Skeletal muscle satellite cell (primary cell): ENCODE measurements at regions not wholly inside any gene's neighbourhood (a gene's known extent, or its start where the extent isn't known, plus 50 kb on each side); places are given as distances from the start of the nearest gene placed in this dataset.

Experiments used
- H3K27me3 ChIP-seq: 2 replicates; pipeline ENCODE4 v1.7.0; 2013; ENCODE audit warnings: low read length; ENCODE audit not compliant: control insufficient read depth, insufficient read depth
- H3K36me3 ChIP-seq: 2 replicates; pipeline ENCODE4 v1.7.0; 2013; ENCODE audit warnings: mild to moderate bottlenecking, control low read depth, low read length; ENCODE audit not compliant: insufficient read depth
- H3K4me1 ChIP-seq: 2 replicates; pipeline ENCODE4 v1.7.0; 2013; ENCODE audit warnings: low read length; ENCODE audit not compliant: control insufficient read depth, insufficient read depth
- H3K4me2 ChIP-seq: 2 replicates; pipeline ENCODE4 v1.7.0; 2013; ENCODE audit warnings: mild to moderate bottlenecking, low read length
- H3K4me3 ChIP-seq: 2 replicates; pipeline ENCODE4 v1.7.0; 2013; ENCODE audit warnings: low read length
- H3K9ac ChIP-seq: 2 replicates; pipeline ENCODE4 v1.7.0; 2013; ENCODE audit warnings: mild to moderate bottlenecking, low read depth, low read length, moderate library complexity
- H3K9me3 ChIP-seq: replicated peaks from 2 replicates; pipeline ENCODE4 v1.7.0; 2013; ENCODE audit warnings: mild to moderate bottlenecking, control low read depth, low read length

- H3K4me1 ChIP-seq, result no peaks in the 10 kb centered on the region
- H3K4me3 ChIP-seq, result no peak overlapping the region
- H3K9me3 ChIP-seq, result no peaks in the 10 kb centered on the region
- H3K36me3 ChIP-seq, result no peaks in the 10 kb centered on the region
- H3K9ac ChIP-seq, result no peak overlapping the region
- H3K4me2 ChIP-seq, result no peak overlapping the region
- H3K27me3 ChIP-seq, result no peaks in the 10 kb centered on the region
Observed at GRCh38 chr10:8511026-8511425, 456.5 kb downstream of the GATA3 start.

DNA sequence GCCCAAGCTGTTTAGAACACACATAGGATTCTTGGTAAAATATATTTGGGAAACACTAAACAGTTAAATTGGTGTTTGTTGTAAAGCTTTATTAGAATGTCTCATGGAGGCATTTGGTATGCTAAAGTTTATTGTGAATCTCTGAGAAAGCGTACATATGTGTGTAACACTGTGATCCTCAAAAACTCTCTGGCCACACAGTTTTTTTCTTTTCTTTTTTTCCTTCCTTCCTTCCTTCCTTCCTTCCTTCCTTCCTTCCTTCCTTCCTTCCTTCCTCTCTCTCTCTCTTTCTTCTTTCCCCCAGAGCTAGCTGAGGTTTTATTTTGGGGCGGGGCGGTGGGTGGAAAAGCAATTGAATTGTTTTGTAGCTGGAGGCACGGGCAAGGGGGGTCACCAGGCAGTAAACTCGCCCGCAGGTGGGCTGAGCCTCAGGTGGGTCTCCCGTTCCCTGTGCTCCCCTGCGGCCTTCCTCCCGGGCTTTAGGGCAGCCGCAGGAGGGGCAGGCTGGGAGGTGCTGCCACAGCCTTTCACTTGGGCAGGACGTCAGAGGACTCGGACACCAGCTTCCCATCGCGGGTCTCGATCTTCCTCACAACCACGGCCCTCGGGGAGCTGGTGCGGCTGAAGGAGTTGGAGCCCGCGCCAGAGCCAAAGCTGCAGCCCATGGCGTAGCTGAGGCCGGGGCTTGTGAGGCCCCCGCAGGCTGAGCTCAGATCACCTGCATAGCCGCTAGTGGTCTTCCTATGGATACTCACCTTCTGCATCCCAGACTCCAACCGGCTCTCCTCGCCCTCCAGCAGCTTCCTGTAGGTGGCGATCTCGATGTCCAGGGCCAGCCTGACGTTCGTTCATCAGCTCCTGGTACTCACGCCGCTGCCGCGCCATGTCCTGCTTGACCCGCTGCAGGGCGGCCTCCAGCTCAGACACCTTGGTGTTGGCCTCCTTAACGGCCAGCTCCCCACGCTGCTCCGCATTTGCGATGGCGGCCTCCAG lies 459.0 kb downstream of the GATA3 start:
- no peaks in the 10 kb centered on the region for H3K4me1 ChIP-seq
- H3K9me3 ChIP-seq, result no peaks in the 10 kb centered on the region
- H3K27me3 ChIP-seq, result no peaks in the 10 kb centered on the region
- H3K36me3 ChIP-seq, result no peaks in the 10 kb centered on the region
- no peak overlapping the region for H3K4me2 ChIP-seq
- no peak overlapping the region for H3K9ac ChIP-seq
- no peak overlapping the region for H3K4me3 ChIP-seq

DNA sequence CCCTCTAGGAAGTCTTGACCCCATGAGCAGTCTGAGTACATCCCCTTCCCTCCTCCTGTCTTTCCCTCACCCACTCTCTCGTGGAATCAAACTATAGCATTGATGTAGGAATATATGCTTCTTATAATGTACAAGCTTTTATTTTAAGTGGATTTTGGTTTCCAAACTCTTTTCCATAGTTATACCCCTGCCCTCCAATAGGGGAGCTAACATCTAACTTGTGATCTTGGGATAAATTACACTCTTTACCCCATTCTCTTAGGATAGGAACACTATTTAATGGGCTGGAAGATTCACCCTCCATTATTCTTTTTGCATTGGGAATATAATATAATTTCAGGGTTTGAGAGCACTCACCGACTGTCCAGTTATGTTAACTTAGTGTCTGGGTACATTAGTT lies 465.9 kb downstream of the GATA3 start:
- Histone ChIP-seq H3K36me3 (no peaks in the 10 kb centered on the region), H3K9ac (no peak overlapping the region), H3K4me2 (no peak overlapping the region), H3K27me3 (no peaks in the 10 kb centered on the region), H3K9me3 (no peaks in the 10 kb centered on the region), H3K4me1 (no peaks in the 10 kb centered on the region), H3K4me3 (no peak overlapping the region)

- no peak overlapping the region for H3K4me3 ChIP-seq
- H3K36me3 ChIP-seq, result no peaks in the 10 kb centered on the region
- H3K27me3 ChIP-seq, result no peaks in the 10 kb centered on the region
- no peak overlapping the region for H3K4me2 ChIP-seq
- H3K9ac ChIP-seq, result no peak overlapping the region
- H3K4me1 ChIP-seq, result no peaks in the 10 kb centered on the region
- no peaks in the 10 kb centered on the region for H3K9me3 ChIP-seq
Observed at GRCh38 chr10:8527773-8528172, 473.3 kb downstream of the GATA3 start.

GRCh38 chr10:8531116-8531515 lies 476.6 kb downstream of the GATA3 start:
- Histone ChIP-seq H3K9ac (no peak overlapping the region), H3K4me1 (no peaks in the 10 kb centered on the region), H3K36me3 (no peaks in the 10 kb centered on the region), H3K4me3 (no peak overlapping the region), H3K4me2 (no peak overlapping the region), H3K9me3 (no peaks in the 10 kb centered on the region), H3K27me3 (no peaks in the 10 kb centered on the region)

GRCh38 chr10:8532647-8533046 lies 478.2 kb downstream of the GATA3 start:
- no peaks in the 10 kb centered on the region for H3K27me3 ChIP-seq
- H3K4me1 ChIP-seq, result no peaks in the 10 kb centered on the region
- no peak overlapping the region for H3K9ac ChIP-seq
- no peak overlapping the region for H3K4me2 ChIP-seq
- H3K4me3 ChIP-seq, result no peak overlapping the region
- no peaks in the 10 kb centered on the region for H3K36me3 ChIP-seq
- H3K9me3 ChIP-seq, result no peaks in the 10 kb centered on the region

DNA sequence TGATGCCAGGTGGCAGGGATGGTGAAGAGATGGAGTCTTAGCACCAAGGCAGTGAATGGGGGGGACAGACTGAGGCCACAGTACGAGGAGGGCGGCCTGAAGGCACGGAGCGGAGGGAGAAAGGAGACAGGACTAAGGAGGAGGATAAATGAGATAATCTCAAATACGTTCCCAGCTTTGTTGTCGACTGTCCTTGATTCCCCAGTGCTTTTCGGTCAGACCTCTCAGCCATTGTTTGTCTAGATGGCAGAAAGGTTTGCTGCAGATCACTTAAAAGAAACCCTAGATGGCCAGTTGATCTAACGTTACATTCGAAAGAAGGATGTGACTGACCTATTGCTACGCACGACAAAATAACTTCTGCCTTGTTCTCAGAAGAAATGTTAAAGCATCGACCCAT lies 479.0 kb downstream of the GATA3 start:
- Histone ChIP-seq H3K27me3 (no peaks in the 10 kb centered on the region), H3K4me3 (no peak overlapping the region), H3K4me1 (no peaks in the 10 kb centered on the region), H3K9me3 (no peaks in the 10 kb centered on the region), H3K9ac (no peak overlapping the region), H3K4me2 (no peak overlapping the region), H3K36me3 (no peaks in the 10 kb centered on the region)

DNA sequence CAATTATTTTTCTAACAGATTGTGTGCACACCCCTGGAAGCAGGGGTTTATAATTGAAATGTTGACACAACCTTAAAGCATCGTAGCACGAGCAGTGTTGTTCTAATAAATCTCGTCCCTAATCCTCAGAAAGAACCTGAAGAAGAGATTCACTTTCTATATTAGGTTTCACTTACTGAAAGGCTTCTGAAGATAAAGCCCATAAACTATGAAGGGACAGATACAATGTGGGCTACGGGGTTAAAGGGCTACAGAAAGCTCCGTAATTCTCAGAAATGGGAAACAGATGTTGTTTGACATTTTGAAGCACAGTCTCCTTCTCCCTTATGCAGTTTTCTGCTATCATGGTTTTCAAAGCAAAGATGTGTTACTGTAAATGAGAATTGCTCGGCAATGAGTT lies 479.6 kb downstream of the GATA3 start:
- H3K36me3 ChIP-seq, result no peaks in the 10 kb centered on the region
- no peaks in the 10 kb centered on the region for H3K9me3 ChIP-seq
- no peaks in the 10 kb centered on the region for H3K4me1 ChIP-seq
- no peaks in the 10 kb centered on the region for H3K27me3 ChIP-seq
- H3K9ac ChIP-seq, result no peak overlapping the region
- H3K4me3 ChIP-seq, result no peak overlapping the region
- H3K4me2 ChIP-seq, result no peak overlapping the region

DNA sequence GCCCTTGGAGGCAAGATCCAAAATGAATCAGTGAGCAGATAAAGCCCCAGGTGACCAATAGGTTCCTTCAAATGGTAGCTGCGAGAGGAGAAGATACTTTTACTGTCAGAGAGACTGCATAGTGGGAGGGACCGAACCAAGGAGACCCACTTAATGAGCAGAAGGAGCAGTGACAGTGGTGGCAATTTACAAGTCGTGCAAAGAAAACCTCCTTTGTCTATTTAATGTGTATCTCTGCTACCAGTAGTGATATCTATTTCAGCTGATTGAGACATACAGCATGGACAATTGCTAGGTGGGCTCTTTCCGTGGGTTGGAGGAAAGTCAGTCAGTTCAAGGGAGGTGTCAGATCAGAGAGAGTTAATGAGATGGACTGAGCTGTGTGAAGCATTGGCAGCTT lies 480.4 kb downstream of the GATA3 start:
- Histone ChIP-seq H3K4me1 (no peaks in the 10 kb centered on the region), H3K27me3 (no peaks in the 10 kb centered on the region), H3K4me3 (no peak overlapping the region), H3K9me3 (no peaks in the 10 kb centered on the region), H3K9ac (no peak overlapping the region), H3K4me2 (no peak overlapping the region), H3K36me3 (no peaks in the 10 kb centered on the region)

DNA sequence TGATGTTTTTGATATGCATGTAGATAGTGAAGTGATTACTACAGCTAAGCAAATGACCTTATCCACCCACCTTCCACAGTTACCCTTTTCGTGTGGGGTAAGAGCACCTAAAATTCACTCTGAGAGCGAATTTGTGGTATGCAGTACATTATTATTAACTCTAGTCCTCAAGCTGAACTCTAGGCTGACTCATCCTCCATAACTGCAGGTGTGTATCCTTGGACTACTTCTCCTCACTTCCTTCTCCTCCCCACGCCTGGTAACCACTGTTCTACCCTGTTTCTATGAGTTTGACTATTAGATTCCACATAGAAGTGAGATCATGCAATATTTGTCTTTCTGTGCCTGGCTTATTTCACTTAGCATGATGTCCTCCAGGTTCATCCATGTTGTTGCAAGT lies 484.6 kb downstream of the GATA3 start:
- Histone ChIP-seq H3K4me2 (no peak overlapping the region), H3K27me3 (no peaks in the 10 kb centered on the region), H3K4me3 (no peak overlapping the region), H3K9me3 (no peaks in the 10 kb centered on the region), H3K4me1 (no peaks in the 10 kb centered on the region), H3K9ac (no peak overlapping the region), H3K36me3 (no peaks in the 10 kb centered on the region)

DNA sequence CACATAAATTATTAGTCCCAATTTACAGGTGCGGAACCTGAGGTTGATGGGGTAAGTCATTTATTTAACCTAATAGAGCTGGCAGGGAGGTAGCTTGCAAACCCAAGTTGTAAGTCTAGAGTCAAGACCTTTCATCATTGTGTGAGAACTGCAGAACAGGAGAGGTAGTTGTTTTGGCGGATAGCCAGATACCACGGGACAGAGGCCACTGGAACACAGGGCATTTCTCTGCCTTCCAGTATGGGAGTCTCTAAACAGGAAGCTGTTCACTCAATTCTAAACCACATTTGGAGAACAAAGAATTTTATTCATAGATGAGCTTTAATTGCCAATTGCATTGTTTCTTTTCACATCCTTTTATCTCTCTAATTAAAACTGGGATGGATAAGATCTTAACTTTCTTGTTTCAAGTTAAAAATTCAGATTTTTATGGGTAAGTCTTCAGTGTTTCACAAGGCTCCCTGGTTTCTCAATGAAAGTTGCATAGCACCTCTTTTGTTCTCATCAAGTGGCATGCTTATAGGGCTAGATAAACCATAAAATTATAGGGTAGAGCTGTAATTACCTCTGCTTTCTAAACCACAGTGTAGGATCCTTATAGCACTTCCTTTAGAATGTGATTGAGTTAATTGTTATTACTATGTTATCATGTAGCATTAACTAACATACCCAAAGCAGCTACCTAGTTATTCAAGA lies 489.0 kb downstream of the GATA3 start:
- Histone ChIP-seq H3K4me3 (no peak overlapping the region), H3K27me3 (no peaks in the 10 kb centered on the region), H3K4me2 (no peak overlapping the region), H3K36me3 (no peaks in the 10 kb centered on the region), H3K9ac (no peak overlapping the region), H3K4me1 (no peaks in the 10 kb centered on the region), H3K9me3 (no peaks in the 10 kb centered on the region)

DNA sequence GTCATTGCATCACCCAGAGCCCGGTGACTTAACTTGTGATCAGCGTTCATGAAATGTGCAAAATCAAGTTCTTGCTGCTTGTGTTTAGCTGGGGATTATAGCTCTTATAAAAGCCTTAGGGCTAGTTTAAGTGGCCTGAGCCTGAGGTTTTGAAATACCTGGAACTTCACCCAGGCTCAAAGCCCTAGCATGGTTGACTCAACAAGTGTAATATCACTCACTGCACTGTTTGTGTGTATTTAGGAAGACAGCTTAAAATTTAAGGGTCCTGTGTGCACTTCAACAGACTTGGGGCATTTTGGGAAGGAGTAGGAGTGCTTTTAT lies 489.5 kb downstream of the GATA3 start:
- no peaks in the 10 kb centered on the region for H3K4me1 ChIP-seq
- H3K4me2 ChIP-seq, result no peak overlapping the region
- no peaks in the 10 kb centered on the region for H3K9me3 ChIP-seq
- no peak overlapping the region for H3K4me3 ChIP-seq
- H3K27me3 ChIP-seq, result no peaks in the 10 kb centered on the region
- H3K36me3 ChIP-seq, result no peaks in the 10 kb centered on the region
- H3K9ac ChIP-seq, result no peak overlapping the region
